Stimulated activated CD4-positive, alpha-beta T cell treated with anti-CD3 and anti-CD28 coated beads, Interleukin-1b, Interleukin-23, amount 100 ng/mL, for 4 hours (primary cell): ENCODE measurements at regions not wholly inside any gene's neighbourhood (a gene's known extent, or its start where the extent isn't known, plus 50 kb on each side); places are given as distances from the start of the nearest gene placed in this dataset.
"Not testable (repeated sequence)": the region's sequence is repeated elsewhere in the genome, so short reads cannot be mapped to it uniquely, and the experiment has no call there.

ENCODE experiments used
- DNase-seq, 2 donors: peaks; one replicate each; pipeline ENCODE4 v3.0.0-alpha.2; 2020; ENCODE audit warnings: low read depth in 2 of 2

DNA sequence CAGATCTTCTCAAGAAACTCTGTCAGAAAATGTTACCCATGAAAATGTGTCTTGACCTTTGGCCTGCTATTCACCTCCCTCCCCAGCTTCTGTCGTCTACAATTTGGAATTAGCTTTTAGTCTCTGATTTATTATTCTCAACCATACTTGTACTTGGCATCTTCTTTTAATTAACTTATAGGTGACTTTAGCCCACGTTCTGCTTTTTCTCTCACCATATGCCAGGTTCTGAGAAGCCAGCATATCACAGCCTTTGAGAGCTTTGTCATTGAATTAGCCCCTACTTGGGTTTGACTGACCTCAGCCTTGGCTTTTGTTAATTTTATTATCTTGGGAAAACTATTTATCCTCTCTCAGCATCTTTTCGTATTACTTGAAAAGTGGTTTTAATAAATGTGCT, 355.9 kb downstream of the OXSM start:
- no peak for DNase-seq

DNA sequence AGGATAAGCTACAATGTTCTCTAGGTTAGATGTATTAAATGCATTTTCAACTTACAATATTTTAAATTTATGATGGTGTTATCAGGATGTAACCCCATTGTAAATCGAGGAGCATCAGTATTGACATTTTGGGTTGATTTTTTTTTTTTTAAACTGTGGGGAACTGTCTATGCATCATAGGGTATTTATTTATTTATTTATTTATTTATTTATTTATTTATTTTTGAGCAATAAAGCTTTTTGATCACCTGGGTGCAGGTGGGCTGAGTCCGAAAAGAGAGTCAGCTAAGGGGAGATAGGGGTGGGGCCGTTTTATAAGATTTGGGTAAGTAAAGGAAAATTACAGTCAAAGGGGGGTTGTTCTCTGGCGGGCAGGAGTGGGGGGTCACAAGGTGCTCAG, 367.5 kb downstream of the OXSM start:
- not testable (repeated sequence) for DNase-seq

DNA sequence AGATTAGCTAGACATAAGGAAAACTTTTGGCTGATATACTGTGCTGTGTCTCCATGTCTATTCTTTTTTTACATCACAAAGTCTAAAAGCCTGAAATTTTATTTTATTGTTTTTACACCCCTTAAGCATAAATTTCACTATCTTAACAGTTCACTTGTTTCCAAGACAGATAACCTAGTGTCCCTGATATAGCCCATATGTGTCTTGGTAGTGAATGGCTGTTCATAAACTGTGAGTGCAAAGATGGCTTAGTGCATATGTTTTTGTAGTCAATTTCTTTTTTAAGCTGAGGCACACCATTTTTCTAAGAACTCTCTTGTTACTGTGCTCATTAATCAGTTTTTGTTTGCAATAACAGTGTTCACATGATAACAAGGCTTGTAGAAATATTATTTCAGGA, 381.1 kb downstream of the OXSM start:
- DNase-seq, result no peak

DNA sequence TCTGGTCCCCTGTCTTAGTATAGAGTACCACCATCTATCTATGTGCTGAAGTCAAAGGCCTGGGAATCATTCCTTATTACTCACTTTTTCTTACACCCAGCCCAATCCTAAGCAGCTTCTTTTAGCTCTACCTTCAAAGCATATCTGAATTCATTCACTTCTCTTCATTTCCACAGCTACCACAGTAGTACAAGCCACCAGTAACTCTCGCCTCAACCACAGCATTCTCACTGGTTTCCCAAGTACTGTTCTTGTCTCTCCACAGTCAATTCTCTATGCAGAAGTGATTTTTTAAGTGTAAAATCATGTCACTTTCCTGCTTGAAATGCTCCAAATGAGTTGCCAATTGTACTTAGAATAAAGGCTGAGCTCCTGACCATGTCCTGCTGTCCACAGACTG, 401.7 kb downstream of the OXSM start:
- DNase-seq, result no peak

DNA sequence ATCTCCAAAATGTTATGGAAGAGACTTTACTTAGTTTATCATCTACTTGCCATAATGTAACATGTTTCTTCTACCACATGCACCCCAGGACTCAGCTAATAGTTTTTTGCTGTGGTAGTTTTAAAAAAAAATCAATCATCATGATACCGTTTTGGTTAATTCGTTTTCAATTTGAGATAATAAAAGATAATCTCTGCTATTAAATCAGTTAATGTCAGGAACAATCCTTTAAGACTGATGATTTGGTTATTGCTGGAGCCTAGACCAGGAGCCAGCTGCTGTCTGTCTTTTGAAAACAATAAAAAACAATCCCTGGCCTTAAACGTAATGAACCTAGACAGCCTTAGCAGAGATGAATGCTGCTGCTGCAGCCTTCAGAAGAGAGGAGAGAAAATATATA, 403.7 kb downstream of the OXSM start:
- no peak for DNase-seq

DNA sequence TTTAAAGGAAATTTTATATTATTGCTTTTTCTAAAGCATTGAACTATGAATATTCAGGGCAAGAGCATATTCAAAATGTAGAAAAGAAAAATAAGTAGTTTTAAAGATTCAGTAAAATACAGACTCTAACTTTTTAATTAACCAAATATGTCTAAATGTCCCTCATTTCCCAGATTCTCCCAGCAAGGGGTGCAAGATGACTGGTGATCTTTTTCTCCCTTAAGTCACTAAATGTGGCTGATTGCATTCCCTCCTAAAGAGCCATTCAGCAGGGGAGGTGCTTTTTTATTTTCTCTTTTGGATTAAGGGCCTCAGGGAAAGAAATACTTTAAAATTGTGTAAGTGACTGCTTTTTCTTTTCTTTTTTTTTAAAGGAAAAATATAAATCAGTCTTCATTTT, 406.9 kb downstream of the OXSM start:
- DNase-seq, result no peak

DNA sequence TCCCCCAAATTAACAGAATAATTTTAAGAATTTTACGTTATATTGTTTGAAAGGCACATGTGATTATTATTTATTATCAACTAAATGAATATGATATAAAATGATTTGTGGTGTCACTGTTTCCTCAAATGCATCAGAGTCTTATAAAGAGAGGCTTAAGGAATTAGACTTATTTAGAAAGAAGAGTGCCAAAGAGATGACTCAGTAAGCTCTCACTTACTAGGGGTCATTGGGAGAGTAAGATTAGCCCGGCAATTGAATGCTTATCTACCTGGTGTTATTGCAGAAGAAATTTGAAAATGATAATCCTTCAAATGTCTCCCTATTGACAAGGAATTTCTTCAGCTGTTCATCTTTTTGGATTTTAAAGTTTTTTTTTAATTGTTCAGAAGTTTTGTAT, 408.7 kb downstream of the OXSM start:
- no peak for DNase-seq

DNA sequence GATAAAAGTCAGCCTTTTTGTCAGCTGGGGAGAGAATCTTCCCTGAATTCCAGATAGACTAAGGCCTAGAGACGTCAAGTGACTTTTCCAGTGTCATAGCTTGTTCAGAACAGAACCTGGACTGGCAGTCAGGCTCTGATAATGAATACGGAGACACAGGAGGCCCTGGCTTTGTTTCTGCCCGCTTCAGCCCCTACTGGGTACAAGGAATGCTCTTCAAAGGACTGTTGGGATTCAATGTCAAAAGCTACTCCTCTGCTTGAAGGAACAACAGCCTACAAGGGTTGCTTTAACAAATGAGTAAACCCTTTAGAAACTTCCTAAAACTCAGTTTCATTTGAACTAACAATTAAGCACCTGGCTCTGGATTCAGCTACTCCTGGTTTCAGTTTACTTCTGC, 412.3 kb downstream of the OXSM start:
- no peak for DNase-seq

DNA sequence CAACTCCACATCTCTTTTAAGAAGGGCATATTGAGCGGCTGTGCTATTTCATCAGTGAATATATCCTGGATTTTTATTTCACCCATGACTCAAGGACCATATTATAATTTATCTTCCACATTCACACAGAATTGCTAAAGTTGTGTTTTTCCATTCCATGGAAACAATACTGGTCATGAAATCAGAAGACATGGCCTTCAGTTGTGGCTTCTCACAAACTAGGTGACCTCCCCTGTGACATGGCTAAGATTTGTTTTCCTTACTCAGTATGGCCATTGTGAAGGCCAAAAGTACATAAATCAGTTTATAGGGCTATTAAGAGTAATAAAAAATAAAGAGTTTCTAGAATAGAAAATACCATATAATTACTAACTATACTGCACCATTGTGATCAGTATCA, 415.6 kb downstream of the OXSM start:
- DNase-seq, result no peak

DNA sequence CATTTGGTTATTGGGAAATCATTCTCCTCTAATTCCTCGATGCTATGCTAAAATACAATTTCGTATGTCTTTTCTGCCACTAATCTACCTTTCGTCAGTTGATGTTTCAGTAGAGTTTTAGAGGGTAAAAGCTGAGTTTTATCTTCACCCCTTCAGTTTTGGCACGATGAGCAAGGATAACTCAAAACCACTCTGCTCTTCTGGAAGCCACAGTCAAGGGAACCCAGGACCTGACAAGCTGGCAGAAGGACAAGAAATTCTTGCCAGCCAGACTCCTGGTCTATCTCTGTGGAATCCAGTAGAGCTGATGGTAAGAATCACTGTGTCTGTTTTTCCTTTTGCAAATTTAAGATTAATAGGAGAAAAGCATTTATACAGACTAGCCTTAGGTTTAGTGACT, 414.4 kb upstream of the LRRC3B start:
- DNase-seq, result no peak

DNA sequence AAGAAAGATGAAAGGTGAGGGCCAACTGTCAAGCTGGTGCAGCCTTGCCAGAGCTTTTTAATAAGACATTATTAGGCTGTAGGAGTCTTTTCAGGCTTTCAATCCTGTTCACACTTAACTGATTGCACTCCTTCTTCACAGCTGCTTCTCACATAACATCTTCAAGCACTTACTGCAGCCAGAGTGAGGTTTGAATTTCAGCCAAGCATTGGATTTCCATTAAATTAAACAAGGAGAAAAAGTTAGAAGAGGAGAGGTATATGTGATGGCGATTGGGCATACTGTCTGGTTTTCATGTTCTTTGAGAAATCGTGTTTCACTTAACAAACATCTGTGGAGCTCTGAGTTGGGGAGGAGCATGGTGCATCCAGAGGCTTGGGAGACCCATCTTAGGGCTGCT, 392.8 kb upstream of the LRRC3B start:
- DNase-seq, result no peak

DNA sequence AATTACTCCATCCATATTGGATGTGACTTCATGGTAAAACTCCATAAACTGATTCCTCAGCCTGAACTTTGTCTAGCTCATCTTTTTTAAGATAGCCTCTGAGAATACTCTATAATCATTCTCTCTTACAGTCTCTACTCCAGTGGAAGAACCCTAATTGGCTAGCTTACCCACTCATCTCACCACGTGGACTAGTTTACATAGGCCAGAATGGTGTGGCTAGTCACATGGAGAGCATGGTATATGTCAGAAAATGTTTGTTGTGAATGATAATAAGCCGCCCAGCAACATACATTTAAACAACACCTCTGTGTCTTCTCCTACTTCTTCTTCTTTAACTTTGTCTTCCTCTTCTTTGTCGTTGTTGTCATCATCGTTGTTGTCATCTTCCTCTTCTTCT, 389.2 kb upstream of the LRRC3B start:
- DNase-seq, result no peak

DNA sequence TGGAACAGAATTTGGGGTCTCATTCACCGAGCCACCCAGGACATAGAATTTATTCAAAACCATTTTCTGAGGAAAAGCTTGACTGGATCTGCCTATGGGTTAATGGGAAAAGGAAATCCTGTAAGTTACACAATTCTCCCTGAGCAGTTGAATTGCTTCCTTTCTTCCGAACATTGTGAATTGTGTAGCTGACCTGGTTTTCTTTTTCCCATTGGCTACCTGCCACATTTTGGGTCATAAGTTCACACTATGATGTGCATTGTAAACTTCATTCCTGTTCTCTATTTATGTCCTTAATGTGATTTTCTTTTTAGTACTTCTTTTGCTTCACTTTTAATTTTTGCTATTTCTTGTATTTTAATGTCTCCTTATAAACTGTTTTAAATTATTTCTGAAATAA, 386.0 kb upstream of the LRRC3B start:
- DNase-seq, result no peak

DNA sequence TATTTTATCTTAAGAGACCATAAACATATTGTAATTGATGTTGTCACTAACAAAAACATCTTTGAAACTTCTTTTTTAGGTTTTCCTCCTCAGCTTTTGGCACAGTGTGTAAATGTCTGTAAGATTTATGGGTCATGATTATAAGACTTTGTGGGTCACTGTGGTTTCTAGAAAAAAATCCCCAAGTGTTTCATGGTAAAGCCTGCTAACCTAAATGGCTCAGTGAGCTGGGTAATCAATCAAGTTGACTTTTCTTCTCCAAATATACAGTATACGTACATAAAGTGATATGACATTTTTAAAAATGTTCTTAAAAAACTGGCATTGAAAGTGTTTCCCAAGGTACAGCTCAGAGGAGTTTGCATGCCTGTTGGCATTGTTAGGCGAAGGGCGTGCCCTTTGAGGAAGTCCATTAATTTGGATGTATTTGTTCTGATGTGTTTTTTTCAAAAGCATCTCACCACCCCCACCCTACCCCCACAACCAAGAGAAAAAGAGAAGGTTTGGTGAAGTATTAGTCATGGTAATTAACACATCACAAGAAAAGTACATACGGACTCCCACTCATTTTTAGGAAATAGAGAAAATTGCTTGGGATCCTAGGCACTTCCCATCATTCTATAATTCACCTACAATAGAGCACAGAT, 385.4 kb upstream of the LRRC3B start:
- DNase-seq, result no peak

DNA sequence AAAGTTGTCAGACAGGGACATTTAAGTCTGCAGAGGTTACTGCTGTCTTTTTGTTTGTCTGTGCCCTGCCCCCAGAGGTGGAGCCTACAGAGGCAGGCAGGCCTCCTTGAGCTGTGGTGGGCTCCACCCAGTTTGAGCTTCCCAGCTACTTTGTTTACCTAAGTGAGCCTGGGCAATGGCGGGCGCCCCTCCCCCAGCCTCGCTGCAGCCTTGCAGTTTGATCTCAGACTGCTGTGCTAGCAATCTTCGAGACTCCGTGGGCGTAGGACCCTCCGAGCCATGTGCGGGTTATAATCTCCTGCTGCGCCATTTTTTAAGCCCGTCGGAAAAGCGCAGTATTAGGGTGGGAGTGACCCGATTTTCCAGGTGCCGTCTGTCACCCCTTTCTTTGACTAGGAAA, 378.0 kb upstream of the LRRC3B start:
- not testable (repeated sequence) for DNase-seq

DNA sequence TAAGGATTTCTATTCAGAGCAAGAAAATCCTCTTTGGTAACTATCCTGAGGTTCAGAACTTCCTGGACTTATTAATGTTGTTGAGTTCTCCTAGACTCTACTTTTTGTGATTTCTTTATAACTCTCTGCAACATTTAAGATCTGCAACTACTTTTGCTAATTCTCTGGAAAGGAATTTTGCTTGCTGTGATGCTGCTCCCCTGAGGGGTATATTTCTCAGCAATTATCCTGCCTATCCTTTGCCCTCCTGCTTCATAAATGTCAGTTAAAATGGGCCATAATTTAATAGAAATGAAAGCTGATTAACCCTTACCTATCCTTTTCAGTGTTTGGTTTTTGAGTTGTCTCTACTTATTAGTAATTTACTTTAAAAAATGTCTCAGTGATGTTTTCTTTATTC, 377.3 kb upstream of the LRRC3B start:
- DNase-seq, result no peak

DNA sequence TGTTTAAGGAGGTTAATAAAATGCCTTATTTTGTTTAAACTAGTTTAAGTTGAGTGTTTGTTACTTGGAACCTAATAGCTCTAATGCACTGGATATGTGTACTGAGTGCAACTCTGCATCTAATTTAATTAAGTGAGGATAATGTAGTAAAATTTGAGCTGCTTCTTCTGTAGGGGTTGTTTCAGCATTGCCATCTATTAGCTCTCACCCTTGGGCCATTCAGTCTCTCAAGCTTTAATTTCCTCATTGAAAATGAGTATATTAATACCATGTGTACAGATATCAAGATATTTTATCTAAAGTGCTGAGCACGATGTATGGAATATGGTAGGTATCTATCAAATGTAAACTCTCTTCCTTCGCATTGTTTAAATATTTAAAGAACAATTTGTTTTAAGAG, 375.7 kb upstream of the LRRC3B start:
- no peak for DNase-seq

DNA sequence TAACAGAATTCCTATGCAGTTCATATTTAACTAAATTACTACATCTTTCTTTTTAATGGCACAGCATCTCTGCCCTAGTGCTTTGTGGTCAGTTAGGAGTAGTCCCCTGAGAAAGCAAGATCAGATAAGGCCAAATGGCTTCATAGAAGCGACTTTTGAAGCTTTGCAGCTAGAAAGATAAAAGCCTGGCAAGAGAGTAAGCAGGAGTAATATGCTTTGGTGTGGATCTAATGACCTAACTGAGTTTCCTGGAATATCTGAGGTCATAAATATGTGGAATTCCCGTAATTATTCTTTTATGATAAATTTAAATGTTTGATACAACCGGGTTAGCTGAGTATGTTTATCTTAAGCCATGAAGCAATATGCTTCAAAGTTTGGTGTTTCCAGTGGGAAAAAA, 374.9 kb upstream of the LRRC3B start:
- DNase-seq, result no peak

DNA sequence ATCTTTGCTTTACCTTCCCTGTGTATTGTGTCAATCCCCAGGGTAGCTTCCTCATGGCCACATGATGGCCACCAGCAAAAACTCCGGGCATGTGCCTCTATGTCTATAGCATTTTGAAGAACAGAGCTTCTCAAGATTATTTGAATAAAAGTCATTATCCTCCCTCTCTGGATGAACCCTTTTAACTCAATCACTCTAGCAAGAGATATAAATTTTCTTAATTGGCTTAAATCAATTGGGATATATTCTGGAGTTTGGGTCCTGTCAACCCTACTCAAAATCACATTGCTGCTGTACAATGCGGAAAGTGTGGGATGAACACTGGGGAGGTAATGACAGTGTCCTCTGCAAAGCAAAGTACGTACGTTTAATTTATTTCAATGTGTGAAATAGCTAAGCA, 370.6 kb upstream of the LRRC3B start:
- DNase-seq, result no peak

DNA sequence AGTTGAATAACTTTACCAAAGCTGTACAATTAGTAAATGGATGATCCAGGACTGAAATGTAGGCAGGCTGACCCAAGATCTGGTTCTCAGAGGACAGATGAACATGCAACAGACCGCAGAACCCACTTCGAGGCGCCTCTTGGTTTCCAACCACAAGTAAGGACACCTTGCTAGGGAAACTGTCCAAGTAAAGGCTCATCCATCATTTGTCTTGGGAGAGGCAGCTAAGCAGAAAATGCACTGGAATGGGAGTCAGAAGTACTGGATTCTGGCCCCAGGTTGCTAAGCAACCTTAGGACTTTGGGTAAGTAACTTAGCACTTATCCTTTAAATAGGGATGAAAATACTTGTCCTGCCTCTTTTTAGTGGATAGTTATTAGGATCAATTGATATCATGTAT, 366.3 kb upstream of the LRRC3B start:
- no peak for DNase-seq

DNA sequence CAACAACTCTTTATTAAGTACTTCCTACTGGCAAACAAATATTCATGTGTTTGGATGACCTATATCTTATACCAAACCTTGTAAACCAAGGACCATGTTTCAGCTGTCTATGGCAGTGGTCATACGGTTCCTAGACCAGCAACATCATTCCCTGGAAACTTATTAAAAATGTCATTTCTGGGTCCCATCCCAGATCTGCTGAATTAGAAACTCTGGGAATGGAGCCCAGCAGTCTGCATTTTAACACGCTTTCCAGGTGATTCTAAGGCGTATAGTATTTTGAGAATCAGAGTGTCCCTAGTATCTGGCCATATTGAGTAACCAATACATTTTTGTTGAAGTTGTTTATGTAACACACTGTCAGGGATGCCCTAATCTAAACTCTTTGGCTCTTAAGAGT, 363.4 kb upstream of the LRRC3B start:
- no peak for DNase-seq

DNA sequence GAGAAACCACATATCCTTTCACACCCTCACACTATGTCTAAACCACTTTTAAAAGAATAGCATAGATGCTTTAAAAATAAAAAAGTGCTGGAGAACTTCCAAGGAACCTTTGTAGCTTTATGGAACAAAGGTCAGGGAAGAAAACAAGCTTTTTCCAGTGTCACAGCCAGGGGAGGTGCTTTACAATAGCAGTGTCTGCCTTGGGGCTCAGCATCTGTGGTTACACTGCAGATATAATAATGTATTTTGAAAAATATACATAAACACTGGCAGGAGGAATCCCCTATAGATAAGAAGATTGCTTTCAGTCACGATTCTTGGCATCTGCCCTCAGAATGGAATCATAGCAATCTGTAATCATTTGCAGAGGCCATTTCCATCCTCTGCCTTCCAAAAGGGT, 362.4 kb upstream of the LRRC3B start:
- no peak for DNase-seq

DNA sequence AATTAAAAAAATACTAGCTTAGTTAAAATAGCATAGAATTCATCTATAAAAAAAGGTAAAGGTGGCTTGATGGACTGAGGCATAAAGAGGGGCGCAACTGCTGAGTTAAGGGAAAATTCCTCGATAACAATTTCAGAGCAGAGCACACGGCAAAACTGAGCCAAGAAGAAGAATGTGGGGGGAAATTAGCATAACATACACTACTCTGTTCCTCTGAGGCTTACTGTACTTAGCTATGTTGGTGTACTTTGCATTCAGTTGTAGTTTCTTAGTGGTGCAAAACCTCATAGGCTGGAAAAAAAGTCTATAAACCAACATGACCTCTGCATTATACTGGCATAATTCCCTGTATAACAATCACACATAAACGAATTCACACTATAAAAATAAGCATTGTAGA, 357.9 kb upstream of the LRRC3B start:
- DNase-seq, result no peak

DNA sequence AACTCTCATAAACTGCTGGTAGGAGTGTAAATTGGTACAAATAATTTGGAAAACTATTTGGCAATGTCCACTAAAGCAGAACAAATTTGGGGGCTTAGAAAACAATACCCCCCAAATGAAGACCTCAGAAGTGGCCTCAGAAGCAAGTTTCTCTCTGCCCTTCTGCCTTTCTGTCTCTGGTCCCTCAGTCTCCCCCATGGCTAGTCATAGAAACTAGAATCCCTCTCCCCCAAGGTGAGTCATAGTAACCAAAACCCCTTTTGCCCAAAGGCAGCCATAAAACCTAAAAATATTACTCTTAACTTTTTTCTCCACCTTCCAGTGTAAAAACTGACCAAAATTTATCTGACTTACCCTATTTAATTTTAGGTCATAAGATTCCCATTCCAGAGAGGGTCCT, 350.7 kb upstream of the LRRC3B start:
- DNase-seq, result no peak

DNA sequence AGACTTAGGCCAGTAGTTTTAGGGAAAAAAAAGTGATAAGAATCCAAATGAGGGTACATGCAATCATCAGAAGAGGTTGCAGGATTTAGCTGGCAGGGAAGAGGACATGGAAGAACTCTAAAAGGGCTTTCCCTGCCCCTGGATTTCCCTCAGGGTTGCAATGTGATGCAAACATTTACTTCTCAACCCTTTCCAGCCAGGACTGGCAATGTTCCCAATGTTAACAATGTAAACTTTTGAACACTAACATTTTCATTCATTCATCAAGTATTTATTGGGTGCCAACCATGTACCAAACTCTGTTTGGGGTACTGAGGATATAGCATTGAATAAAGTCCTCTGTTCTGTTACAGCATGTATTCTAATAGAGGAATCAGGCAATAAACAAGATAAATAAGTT, 349.4 kb upstream of the LRRC3B start:
- no peak for DNase-seq
